Fibroblast of the aortic adventitia (primary cell): ENCODE measurements at regions not wholly inside any gene's neighbourhood (a gene's known extent, or its start where the extent isn't known, plus 50 kb on each side); places are given as distances from the start of the nearest gene placed in this dataset.

Experiments used
- DNase-seq: peaks from one replicate; pipeline ENCODE4 v3.0.0-alpha.2; 2010; ENCODE audit warnings: low read depth
- H3K4me3 ChIP-seq: 2 replicates; pipeline ENCODE4 v1.5.1; 2011; ENCODE audit warnings: low read depth, mild to moderate bottlenecking, control low read depth, low read length, moderate library complexity
- TF ChIP-seq, protein P1 (sequence below): IDR thresholded peaks from 2 replicates; pipeline ENCODE4 v1.5.1; 2011; ENCODE audit warnings: mild to moderate bottlenecking, low read length, control low read depth, inconsistent platforms; ENCODE audit not compliant: insufficient read depth

DNA sequence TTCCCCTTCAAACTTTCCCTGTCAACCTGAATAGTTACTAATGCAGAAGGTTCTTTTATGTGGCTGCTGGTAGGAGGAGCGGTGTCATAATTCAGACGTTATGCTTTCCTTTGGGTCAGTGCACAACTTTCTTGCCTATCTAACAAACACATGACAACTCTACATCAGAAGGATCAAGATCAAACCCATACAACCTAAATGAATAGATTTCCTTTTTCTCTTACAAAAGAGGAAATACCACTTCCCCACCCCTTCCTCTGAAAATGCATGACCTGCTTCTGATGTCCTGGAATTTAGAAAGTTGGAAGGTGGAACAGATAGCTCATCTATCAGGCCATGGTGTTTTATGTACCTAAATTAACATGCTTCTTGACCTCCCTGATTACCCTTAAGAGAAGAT lies 75.7 kb upstream of the ADGRL4 start:
- no peak for DNase-seq
- no peak overlapping the region for H3K4me3 ChIP-seq
- TF ChIP-seq, protein P1, sequence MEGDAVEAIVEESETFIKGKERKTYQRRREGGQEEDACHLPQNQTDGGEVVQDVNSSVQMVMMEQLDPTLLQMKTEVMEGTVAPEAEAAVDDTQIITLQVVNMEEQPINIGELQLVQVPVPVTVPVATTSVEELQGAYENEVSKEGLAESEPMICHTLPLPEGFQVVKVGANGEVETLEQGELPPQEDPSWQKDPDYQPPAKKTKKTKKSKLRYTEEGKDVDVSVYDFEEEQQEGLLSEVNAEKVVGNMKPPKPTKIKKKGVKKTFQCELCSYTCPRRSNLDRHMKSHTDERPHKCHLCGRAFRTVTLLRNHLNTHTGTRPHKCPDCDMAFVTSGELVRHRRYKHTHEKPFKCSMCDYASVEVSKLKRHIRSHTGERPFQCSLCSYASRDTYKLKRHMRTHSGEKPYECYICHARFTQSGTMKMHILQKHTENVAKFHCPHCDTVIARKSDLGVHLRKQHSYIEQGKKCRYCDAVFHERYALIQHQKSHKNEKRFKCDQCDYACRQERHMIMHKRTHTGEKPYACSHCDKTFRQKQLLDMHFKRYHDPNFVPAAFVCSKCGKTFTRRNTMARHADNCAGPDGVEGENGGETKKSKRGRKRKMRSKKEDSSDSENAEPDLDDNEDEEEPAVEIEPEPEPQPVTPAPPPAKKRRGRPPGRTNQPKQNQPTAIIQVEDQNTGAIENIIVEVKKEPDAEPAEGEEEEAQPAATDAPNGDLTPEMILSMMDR: no peak

DNA sequence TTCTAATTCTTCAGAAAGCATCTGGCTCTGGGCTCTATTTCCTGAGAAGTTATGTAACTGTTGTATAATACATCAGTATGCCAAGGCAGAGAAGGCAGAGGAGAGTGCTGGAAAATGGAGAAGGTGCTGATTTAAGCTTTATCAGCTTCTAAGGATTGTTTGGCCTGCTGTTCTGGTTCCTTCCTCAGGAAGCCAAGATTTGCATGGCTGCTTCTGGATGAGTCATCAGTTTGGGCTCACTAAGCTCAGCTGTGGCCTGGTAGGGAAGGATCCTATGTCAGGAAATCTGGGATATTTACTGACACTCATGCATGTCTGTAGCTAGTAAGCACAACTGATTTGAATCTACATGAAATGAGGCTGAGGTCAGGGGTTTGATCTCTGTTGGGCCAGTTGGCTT lies 73.2 kb upstream of the ADGRL4 start:
- TF ChIP-seq, protein P1: no peak
- peak; percentile 91 for DNase-seq
- H3K4me3 ChIP-seq: no peak overlapping the region

DNA sequence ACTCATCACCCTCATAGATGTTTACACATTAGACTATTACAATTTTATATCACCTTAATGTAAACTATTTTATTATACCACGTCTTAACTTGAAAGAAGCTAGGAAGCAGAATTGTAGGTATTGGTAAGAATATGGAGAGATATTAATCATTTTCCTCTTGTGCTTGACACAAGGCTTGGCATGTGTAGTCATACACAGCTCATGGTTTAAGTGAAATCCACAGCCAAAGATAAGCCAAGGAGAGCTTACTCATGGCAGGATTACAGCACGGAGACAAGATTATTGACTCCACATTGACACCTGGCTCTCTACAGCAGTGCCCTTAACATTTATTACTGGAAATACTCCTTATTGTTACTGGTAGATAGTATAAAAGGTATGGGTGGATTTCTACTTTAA lies 68.4 kb upstream of the ADGRL4 start:
- H3K4me3 ChIP-seq: no peak overlapping the region
- DNase-seq: peak; percentile 7
- TF ChIP-seq, protein P1: no peak

DNA sequence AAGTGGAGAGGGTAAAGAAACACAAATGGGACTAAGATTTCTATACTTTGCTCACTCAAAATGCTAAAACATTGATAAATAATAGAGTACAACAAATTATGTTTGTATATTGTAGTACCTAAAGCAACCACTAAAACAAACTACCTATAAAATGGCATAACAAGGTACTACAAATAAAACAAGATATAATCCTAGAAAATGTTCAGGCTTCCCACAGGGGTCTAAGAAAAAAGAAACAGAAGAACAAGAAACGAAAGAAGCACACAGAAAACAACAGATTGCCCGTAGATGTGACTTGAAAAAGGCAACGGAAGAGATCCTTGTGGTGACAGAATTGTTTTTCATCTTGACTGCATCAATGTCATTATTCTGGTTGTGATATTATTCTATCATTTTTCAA lies 63.3 kb upstream of the ADGRL4 start:
- TF ChIP-seq, protein P1: peak; percentile 16
- DNase-seq: no peak

DNA sequence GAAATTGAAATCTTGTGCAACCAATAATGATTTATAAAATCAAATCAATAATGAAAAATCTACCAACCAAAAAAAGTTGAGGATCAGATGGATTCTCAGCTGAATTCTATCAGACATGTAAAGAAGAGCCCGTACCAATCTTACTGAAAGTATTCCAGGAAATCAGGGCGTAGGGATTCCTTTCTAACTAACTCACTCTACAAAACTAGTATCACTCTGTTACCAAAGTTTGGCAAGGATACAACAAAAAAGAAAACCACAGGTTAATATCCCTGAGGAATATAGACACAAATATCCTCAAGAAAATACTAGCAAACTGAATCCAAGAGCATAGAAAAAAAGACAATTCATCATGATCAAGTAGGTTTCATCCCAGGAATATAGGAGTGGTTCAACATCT lies 52.8 kb upstream of the ADGRL4 start:
- TF ChIP-seq, protein P1: no peak
- no peak overlapping the region for H3K4me3 ChIP-seq
- DNase-seq: peak; percentile 22

More for the DNA sequence above, 63.3 kb upstream of the ADGRL4 start:
- H3K4me3 ChIP-seq: no peak overlapping the region
